ENCODE measurements at regions not wholly inside any gene's neighbourhood (a gene's known extent, or its start where the extent isn't known, plus 50 kb on each side); places are given as distances from the start of the nearest gene placed in this dataset.
A peak's percentile ranks its signal among the peaks of the same experiment; 100 is the strongest.

DNA sequence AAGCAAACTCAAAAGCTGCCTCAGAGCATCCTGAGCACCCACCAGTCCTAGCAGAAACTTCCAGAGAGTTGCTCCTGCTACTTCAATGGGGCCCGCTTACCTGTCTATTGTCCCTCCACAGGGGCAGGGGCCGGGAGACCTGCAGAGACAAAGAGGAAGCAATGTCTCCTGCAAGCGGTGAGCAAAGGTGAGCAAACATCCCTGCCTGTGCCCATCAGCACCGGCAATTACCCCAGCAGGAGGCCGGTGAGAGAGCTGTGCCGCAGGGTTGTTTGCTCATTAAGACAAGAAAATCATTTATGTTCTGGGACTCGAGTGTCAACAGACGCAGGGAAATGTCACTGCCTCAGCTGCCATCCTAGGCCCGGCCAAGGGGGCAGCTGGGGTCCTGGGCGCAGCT lies 53.8 kb upstream of the TARDBP start:
- TF ChIP-seq SNAI2 (CRISPR knock-in tag; IDR thresholded peaks at IDR 0.05) (no peak), TOX (CRISPR knock-in tag; IDR thresholded peaks at IDR 0.05; ENCODE audit: borderline replicate concordance) (no peak), ISL1 (CRISPR knock-in tag; IDR thresholded peaks at IDR 0.05) (no peak), ZNF8 (CRISPR knock-in tag; IDR thresholded peaks at IDR 0.05) (no peak), ESRRG (CRISPR knock-in tag; IDR thresholded peaks at IDR 0.05) (no peak), ARNTL (CRISPR knock-in tag; IDR thresholded peaks at IDR 0.05; ENCODE audit: borderline replicate concordance, low read depth) (no peak), OSR1 (CRISPR knock-in tag; IDR thresholded peaks at IDR 0.05) (no peak), ZNF70 (CRISPR knock-in tag; IDR thresholded peaks at IDR 0.05) (no peak), GLIS3 (CRISPR knock-in tag; IDR thresholded peaks at IDR 0.05) (no peak), ZC3H10 (CRISPR knock-in tag; IDR thresholded peaks at IDR 0.05) (no peak), ZFP3 (CRISPR knock-in tag; IDR thresholded peaks at IDR 0.05) (no peak)
- no peak for ATAC-seq

GRCh38 chr1:10960411-10961299 lies 51.8 kb upstream of the TARDBP start:
- ATAC-seq, result peak; percentile 98
- TF ChIP-seq, protein P1, sequence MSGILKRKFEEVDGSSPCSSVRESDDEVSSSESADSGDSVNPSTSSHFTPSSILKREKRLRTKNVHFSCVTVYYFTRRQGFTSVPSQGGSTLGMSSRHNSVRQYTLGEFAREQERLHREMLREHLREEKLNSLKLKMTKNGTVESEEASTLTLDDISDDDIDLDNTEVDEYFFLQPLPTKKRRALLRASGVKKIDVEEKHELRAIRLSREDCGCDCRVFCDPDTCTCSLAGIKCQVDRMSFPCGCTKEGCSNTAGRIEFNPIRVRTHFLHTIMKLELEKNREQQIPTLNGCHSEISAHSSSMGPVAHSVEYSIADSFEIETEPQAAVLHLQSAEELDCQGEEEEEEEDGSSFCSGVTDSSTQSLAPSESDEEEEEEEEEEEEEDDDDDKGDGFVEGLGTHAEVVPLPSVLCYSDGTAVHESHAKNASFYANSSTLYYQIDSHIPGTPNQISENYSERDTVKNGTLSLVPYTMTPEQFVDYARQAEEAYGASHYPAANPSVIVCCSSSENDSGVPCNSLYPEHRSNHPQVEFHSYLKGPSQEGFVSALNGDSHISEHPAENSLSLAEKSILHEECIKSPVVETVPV (CRISPR knock-in tag; IDR thresholded peaks at IDR 0.05), result no peak
- TF ChIP-seq ZNF8 (CRISPR knock-in tag; IDR thresholded peaks at IDR 0.05), result no peak
- no peak for TF ChIP-seq ESRRG (CRISPR knock-in tag; IDR thresholded peaks at IDR 0.05)
- no peak for TF ChIP-seq POU6F1 (CRISPR knock-in tag; IDR thresholded peaks at IDR 0.05; ENCODE audit: borderline replicate concordance, low read depth)
- TF ChIP-seq, protein P2, sequence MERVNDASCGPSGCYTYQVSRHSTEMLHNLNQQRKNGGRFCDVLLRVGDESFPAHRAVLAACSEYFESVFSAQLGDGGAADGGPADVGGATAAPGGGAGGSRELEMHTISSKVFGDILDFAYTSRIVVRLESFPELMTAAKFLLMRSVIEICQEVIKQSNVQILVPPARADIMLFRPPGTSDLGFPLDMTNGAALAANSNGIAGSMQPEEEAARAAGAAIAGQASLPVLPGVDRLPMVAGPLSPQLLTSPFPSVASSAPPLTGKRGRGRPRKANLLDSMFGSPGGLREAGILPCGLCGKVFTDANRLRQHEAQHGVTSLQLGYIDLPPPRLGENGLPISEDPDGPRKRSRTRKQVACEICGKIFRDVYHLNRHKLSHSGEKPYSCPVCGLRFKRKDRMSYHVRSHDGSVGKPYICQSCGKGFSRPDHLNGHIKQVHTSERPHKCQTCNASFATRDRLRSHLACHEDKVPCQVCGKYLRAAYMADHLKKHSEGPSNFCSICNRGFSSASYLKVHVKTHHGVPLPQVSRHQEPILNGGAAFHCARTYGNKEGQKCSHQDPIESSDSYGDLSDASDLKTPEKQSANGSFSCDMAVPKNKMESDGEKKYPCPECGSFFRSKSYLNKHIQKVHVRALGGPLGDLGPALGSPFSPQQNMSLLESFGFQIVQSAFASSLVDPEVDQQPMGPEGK (CRISPR knock-in tag; IDR thresholded peaks at IDR 0.05; ENCODE audit: borderline replicate concordance), result no peak
- no peak for TF ChIP-seq RARB (CRISPR knock-in tag; IDR thresholded peaks at IDR 0.05)
- TF ChIP-seq CSDC2 (CRISPR knock-in tag; IDR thresholded peaks at IDR 0.05), result no peak
- TF ChIP-seq BACH2 (CRISPR knock-in tag; IDR thresholded peaks at IDR 0.05; ENCODE audit: borderline replicate concordance), result no peak
- TF ChIP-seq OSR1 (CRISPR knock-in tag; IDR thresholded peaks at IDR 0.05), result no peak
- TF ChIP-seq TSHZ2 (CRISPR knock-in tag; IDR thresholded peaks at IDR 0.05), result no peak

DNA sequence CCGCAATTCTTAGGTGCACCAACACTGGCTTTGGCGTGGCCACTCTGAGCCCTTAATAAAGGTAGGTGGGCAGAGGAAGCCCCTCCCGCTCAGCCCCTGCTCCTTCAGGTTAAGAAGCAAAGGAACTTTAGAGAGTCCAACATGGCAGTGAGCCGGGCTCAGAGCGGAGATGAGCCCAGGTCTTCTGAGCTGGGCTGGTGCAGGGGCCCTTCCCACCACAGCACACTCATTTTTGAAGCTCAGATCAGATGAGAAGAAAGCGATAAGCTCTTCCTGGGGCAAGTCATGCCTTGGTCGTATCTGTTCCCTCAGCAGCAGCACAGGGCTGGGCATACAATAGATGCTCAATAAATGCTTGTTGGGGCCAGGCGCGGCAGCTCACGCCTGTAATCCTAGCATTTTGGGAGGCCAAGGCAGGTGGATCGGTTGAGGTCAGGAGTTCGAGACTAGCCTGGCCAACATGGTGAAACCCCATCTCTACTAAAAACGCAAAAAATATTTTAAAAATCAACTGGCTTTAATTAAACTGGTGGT lies 51.1 kb upstream of the TARDBP start:
- TF ChIP-seq TOX (CRISPR knock-in tag; IDR thresholded peaks at IDR 0.05; ENCODE audit: borderline replicate concordance) (no peak), POU6F1 (CRISPR knock-in tag; IDR thresholded peaks at IDR 0.05; ENCODE audit: borderline replicate concordance, low read depth) (no peak), ARNTL (CRISPR knock-in tag; IDR thresholded peaks at IDR 0.05; ENCODE audit: borderline replicate concordance, low read depth) (no peak), ZC3H10 (CRISPR knock-in tag; IDR thresholded peaks at IDR 0.05) (no peak), SNAI2 (CRISPR knock-in tag; IDR thresholded peaks at IDR 0.05) (no peak), BACH2 (CRISPR knock-in tag; IDR thresholded peaks at IDR 0.05; ENCODE audit: borderline replicate concordance) (no peak), ZNF565 (CRISPR knock-in tag; conservative IDR thresholded peaks at IDR 0.05; ENCODE audit: low read depth) (no peak), CSDC2 (CRISPR knock-in tag; IDR thresholded peaks at IDR 0.05) (no peak)
- ATAC-seq, result peak; percentile 50
